SU-DHL-6 (cell line): ENCODE measurements at regions not wholly inside any gene's neighbourhood (a gene's known extent, or its start where the extent isn't known, plus 50 kb on each side); places are given as distances from the start of the nearest gene placed in this dataset.

Experiments used
- CTCF ChIP-seq: fragments of 200-600 bp; sonication (generic); IDR thresholded peaks from one replicate; pipeline ENCODE4 v1.5.1; 2017; ENCODE audit warnings: antibody characterized with exemption, mild to moderate bottlenecking, low read length, moderate library complexity; ENCODE audit not compliant: insufficient read depth, poor library complexity, severe bottlenecking
- EZH2phosphoT487 ChIP-seq: fragments of 200-600 bp; sonication (generic), shearing (Covaris generic); conservative IDR thresholded peaks from 2 replicates; pipeline ENCODE4 v1.6.1; 2018; ENCODE audit warnings: mild to moderate bottlenecking, antibody characterized with exemption, low read length, moderate library complexity, mixed read lengths

DNA sequence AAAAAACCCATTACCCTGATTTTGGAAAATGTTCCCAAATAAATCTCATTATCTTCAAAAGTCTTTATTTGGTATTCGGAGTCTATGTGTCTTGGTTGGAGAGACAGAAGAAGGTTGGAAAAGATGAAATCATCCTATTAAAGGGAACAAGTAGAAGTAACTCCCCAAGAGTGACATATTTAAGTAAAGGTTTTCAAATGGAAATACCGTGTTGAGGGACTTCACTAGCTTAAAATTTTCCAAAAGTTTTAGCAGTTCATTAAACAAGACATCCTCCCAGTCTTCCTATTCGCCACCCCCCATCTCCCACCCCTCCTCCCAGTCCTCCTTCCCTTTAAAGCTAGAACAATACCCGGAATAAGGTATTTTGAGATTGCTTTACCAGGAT lies 62.7 kb upstream of the CCDC160 start:
- TF ChIP-seq CTCF (no peak), EZH2phosphoT487 (no peak)
